GM21576 (cell line): ENCODE measurements at regions not wholly inside any gene's neighbourhood (a gene's known extent, or its start where the extent isn't known, plus 50 kb on each side); places are given as distances from the start of the nearest gene placed in this dataset.
"Not testable (repeated sequence)": the region's sequence is repeated elsewhere in the genome, so short reads cannot be mapped to it uniquely, and the experiment has no call there.

Experiments
- ATAC-seq: cut with Tn5 transposase; IDR thresholded peaks from one replicate; pipeline ENCODE4 v1.9.1; 2021; ENCODE audit warnings: mild to moderate bottlenecking, moderate library complexity; ENCODE audit not compliant: unreplicated experiment

DNA sequence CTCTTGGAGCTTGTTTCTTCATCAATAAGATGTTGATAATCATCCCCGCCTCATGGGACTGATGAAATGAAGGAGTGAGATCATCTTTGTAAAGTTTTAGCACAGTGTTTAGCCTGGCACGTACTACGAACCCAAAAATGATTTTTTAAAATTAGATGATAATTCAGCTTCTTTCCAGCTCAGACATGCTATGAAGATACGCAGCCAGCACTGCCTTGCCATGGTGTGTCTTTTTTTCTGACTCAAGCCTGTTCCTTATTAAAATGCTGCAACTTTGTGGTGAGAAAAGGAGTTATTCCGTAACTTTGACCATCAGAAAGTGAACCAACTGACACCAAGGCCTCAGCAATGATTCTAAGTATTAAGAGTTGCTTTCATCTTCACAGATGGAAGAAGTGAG is 269.0 kb downstream of the LTN1 start:
- ATAC-seq, result no peak

DNA sequence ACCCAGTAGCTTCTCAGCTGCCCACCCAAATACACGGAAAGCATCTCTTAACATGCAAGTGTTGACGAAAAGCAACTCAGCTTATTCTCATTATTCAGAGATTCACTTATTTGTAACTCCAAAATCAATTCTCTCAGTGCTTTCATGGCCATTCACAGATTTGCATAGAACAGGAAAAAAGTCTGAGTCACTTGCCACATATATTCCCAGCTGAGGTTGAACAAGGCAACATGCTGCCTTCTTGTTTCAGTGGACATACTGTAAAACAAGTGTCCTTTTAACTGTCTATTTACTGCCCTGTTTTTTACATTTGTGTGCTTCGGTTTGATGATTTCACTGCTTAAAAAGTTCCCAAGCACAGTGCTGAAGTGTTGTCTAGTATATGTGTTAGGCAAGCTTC is 273.0 kb downstream of the LTN1 start:
- no peak for ATAC-seq

DNA sequence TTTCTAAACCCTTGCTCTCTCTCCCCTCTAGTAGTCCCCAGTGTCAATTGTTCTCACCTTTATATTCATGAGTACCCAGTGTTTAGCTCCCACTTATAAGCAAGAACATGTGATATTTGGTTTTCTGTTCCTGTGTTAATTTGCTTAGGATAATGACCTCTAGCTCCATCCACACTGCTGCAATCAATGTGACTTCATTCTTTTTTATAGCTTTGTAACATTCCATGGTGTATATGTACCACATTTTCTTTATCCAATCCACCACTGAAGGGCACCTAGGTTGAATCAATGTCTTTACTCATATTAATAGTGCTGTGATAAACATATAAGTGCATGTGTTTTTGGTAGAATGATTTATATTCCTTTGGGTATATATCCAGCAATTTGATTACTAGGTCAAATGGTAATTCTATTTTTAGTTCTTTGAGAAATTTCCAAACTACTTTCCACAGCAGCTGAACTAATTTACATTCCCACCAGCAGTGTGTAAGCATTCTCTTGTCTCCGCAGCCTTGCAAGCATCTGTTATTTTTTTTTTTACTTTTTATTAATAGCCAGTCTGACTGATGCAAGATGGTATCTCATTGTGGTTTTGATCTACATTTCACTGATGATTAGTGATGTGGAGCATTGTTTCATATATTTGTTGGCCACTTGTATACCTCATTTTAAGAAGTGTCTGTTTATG is 277.8 kb downstream of the LTN1 start:
- no peak for ATAC-seq

DNA sequence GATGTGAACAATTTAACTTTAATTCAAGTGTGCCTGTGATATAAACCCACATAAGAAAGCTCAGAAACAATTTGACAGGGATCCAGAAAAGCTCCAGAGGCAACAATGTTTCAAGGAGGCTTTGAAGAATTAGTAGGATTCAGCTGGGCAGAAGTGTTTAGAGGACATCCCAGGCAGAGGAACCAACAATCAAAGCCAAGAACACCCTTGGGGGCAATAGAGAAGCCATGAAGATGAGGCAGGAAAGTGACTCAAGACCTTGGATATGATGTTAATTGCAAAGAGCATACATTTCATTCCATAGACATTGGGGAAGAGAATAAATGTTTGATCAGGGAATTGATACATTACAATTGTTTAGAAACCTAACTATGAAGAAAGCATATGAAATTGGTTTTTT is 280.3 kb downstream of the LTN1 start:
- no peak for ATAC-seq

DNA sequence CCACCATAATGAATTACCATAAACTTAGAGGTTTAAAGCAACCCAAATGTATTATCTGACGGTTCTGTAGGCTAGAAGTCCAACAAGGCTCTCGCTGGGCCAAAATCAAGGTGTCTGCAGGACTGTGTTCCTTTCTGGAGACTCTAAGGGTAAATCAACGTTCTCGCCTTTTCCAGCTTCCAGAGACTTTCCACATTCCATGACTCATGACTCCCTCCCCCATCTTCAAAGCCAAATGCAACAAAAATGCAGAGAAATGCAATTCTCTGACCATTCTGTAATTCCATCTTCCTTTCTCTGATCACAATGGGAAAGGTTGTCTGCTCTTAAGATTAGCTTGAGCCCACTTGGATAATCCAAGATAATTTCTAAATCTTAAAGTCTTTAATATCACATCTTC is 287.1 kb downstream of the LTN1 start:
- no peak for ATAC-seq

DNA sequence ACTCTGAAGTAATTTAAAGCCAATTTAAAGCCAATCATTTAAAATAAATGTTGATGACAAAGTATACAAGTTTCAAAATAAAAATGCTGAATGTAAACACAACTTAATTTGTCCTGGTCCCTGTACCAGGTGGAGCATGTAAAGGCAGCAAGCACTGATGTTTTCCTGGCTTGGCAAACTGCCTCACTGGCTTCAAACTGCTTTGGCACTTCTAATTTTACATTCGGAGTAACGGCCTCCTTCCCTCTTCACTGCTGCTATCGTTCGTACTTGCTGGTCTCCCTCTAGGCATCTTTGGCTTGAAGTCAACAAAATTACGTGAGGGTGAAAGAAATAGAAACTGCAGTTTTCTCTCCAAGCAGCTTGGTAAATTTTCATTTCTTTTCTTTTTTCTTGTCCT is 287.9 kb downstream of the LTN1 start:
- ATAC-seq, result no peak

DNA sequence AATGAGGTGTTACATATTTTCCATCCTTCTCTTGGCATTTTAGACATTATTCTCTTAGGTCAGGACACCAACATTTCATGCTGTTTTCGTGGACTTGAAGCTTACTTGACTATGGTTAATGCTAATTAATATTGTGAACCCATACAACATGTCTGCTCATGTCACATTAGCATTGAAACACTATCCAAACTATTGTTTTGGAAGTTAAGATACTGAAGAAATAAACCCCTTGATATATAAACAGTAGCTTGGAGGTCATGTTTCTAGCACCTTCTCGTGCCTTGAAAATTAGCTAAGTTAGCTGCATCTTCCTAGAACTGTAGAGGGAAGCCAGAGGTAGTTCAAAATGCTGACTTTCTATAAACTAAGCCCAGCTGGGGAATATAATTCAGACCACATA is 288.8 kb downstream of the LTN1 start:
- ATAC-seq, result no peak

DNA sequence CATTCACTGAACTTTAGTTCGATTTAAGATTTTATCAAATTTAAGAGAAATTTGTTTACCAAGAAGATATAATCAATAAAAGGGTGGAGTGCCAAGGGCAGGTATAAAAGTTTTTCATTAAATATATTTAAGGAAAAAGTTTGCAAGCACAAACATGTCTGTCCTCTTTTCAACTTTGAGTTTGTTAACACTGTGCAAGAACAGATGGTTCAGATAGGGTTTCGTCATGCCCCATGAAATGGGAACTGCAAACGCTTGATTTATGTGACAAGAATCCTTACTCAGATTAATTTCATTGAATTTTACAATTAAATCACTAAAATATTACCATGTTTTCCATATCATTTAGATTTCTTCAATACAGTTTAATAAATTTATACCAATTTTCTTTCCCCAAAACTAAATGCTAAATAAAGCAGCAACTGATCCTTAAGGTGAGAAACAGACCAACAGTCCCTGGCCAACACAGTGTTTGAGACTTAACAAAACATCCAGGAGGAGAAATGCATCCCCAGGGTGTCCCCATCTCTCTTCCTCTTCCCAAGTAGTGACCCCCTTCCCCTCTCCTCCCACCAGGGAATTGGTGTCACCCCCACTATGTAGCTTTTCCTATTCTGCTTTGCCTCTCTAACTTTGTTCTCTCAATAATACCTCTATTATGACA is 292.9 kb downstream of the LTN1 start:
- no peak for ATAC-seq

DNA sequence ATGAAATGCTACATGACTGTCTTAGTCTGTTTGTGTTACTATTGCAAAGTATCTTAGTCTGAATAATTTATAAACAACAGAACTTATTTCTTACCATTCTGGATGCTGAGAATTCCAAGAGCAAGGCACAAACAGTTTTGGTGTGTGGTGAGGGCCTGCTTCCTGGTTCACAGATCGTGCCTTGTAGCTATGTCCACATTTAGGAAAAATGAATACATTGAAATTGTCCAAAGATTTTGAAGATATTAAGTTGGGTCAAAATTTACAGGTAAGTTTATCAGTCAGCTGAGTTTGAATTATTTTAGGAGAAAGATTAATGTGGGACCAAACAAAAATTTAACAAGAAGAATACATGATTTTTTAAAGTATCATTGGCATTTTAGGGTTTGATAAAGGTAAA is 293.5 kb downstream of the LTN1 start:
- no peak for ATAC-seq

DNA sequence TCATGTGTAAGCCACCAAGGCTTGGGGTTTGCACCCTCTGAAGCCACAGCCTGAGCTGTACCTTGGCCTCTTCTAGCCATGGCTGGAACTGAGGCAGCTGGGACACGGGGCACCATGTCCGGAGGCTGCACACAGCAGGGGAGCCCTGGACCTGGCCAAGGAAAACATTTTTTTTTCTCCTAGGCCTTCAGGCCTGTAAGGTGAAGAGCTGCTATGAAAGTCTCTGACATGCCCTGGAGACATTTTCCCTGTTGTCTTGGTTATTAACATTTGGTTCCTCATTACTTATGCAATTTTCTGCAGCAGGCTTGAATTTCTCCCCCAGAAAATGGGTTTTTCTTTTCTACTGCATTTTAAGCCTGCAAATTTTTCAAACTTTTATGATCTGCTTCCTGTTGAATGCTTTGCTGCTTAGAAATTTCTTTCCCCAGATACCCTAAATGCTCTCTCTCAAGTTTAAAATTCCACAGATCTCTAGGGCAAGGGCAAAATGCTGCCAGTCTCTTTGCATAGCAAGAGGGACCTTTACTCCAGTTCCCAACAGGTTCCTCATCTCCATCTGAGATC is 295.8 kb downstream of the LTN1 start:
- no peak for ATAC-seq

DNA sequence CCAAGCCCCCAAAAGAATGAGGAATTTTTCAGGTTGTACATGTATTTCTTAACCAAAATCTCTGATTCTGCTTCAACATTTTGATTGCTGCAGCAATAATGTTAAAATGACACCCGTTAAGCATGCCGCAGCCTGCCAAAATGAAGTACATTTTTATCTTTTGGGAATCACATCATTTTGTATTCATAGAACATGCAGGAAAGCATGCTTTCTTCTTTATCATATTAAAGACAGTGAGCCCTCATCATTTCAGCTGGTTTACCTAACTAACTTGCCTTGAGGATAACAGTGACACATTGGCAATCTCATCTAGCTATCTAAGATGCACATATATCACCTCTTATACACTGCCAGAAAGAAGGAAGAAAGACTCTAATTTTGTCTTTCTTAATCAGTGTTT is 299.2 kb downstream of the LTN1 start:
- ATAC-seq, result no peak

DNA sequence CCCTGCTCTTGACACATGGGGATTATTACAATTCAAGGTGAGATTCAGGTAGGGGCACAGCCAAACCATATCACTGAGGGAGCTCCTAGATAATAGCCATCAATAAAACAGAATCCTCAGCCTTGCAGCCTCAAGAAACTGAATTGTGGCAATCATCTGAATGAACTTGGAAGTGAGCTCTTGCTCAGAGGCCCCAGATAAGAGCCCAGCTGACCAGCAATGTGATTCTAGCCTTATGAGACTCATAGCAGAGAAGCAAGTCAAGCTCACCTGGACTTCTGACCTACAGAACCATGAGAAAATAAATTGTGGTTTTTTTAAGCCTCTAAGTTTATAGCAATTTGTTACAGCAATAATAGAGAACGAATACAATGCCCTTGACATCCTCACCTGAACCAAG is 302.5 kb downstream of the LTN1 start:
- no peak for ATAC-seq

DNA sequence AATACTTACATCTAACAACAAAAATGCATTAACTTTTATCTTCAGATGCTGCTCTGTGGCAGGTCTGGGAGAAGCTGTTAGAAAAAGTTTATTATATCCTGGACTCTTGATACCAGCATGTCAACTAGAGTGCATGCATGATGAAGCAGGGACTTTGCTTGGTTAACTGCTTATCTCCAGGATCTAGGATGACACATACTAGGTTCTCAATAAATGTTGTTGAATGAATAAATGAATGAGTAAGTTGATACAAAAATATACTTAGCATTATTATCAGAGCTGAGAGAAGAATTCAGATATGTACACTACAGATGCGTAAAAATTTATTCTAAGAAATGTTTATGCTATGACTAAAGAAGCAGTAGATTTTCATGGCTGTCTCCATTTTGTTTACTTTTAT is 304.3 kb downstream of the LTN1 start:
- ATAC-seq, result no peak

DNA sequence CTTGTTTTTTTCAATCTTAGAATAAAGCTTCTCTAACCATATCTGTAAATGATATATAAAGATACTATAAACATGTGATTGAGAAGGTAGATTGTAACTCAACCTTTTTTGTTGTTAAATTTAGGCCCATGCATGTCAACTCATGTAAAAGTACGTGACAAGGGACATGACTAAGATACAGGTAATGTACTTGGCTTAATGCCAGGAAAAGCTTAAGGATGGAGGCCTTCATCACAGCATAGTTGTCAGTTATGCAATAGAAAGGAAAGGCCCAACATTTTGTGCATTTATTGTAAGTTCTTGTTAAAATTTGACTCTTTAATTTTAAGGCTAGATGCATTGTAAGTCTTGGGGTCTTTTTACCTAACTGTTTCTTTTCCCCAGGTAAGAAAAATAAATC is 305.1 kb downstream of the LTN1 start:
- ATAC-seq, result no peak

DNA sequence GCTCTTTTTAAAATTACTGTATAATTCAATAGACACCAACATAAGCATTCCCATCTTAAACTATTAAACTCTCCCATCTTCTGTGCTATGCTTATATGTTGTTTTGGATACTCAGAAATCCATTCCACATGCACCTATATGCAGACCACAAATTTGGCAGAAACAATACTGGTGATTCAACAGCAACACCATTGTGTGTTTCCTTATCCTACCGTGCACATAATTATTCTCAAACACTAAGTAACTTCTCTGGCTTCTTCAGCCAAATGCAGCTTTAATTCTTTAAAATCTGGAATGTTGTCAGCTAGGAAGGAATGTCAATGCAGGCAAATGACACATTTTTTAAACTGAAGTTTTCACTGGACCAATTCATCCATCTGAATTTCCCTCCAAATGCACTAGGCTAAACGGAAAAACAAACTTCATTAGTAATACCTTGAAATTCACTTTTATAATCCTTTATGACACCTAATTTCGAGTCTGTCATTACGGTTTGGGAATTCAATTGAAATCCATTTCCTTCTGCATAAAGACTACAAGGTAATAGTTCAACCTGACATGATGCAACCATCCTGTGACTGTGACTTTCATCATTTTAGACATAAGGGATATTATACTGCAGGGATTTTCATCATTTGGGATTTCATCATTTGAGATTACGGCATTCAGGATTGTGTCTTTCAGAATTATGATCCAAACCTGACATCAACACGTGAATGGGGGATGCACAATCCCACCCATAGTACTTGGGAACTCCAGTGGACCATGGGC is 308.5 kb downstream of the LTN1 start:
- ATAC-seq, result no peak

DNA sequence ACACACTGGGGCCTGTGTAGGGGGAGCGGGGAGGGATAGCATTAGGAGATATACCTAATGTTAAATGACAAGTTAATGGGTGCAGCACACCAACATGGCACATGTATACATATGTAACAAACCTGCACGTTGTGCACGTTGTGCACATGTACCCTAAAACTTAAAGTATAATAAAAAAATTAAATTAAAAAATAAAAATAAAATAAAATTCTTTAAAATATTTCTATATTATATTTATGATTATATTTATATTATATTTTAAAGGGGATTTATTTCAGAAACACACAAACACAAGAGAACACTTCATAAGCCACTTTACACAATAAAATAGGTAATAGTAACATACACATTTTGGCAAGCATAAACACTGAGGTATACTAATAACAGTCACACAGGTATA is 309.8 kb downstream of the LTN1 start:
- not testable (repeated sequence) for ATAC-seq

DNA sequence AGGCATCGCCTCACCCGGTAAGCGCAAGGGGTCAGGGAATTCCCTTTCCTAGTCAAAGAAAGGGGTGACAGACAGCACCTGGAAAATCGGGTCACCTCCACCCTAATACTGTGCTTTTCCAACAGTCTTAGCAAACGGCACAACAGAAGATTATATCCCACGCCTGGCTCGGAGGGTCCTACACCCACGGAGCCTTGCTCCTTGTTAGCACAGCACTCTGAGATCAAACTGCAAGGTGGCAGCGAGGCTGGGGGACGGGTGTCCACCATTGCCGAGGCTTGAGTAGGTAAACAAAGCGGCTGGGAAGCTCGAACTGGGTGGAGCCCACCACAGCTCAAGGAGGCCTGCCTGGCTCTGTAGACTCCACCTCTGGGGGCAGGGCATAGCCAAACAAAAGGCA is 315.6 kb downstream of the LTN1 start:
- not testable (repeated sequence) for ATAC-seq

DNA sequence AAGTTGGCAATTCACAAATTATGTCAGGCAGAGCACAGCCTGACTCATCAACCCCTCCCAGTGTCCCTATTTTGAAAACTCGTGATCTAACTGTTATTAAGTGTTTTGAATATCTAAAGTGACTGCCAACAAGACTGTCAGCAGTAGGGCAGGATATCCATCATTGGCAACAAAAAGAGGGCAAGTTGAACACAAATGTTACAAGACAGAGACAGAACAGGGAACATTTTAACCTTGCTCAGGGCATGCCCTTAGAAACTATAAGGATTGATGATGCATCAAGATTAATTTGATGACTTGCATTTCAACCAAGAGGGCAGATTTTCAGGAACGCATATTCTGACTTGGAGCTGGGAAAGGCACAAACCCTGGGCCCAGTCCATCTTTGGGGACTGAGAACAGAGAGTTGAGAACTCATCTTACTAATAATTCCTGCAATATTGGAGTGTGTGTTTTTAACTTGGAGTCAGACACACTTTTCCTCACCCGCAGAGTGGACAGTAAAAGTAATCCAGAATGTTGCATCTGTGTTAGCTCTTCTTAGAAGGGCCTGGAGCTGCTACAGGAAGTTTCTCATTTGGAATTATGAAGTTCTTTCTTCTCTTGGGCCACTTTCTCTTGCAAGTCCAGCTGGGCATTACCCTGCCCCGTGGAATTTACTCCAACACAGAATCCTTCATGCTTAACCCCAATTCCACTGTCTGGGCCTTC is 317.2 kb downstream of the LTN1 start:
- ATAC-seq, result no peak

DNA sequence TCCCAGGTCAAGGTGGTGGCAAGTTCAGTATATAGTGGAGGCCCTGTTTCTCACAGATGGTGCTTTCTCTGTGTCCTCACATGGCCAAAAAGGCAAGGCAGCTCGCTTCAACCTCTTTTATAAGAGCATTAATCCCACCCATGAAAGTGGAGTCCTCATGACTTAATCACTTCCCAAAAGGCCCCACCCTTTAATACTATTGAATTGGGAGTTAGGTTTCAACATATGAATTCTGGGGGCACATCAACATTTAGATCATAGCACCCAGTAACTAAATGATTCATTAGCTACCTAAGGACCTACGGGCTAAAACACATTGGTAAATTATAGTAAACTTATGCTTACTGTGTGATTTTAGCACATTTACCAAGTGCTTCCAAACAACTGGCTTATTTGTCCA is 317.9 kb downstream of the LTN1 start:
- ATAC-seq, result no peak

DNA sequence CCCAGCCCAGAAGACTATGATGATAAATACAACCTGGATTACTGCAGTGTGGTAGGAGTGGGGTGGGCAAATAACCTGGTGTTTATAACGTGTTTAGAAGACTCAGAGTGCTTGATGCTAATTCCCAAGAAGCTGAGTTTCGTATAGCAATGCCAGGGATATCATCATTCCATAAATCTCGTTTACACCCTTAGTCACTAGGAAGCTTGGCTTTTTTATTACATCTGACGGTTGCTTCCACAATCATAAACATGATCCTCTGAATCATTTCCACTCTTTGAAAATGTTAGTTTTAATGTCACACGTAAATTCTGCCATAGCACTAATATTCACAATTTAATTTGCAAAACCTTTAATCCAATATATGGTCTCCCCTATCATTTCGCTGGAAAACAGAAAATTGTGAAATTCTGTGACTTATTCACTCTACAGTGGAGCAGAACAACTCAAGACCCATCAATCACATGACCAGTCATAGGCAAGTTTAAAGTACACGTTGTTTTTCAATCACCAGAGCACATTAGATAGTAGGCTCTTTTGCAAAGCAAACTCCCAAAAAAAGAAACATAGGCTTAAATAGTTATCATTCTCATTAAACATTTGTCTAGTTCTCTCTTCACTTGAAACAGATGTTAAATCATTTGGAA is 321.0 kb downstream of the LTN1 start:
- no peak for ATAC-seq
